IPS-NIHi7 (cell line): ENCODE measurements at regions not wholly inside any gene's neighbourhood (a gene's known extent, or its start where the extent isn't known, plus 50 kb on each side); places are given as distances from the start of the nearest gene placed in this dataset.
"Not testable (repeated sequence)": the region's sequence is repeated elsewhere in the genome, so short reads cannot be mapped to it uniquely, and the experiment has no call there.

ENCODE experiments used
- DNase-seq: peaks from one replicate; pipeline ENCODE4 v3.0.0; 2012; ENCODE audit warnings: mixed read lengths; ENCODE audit errors: extremely low spot score

DNA sequence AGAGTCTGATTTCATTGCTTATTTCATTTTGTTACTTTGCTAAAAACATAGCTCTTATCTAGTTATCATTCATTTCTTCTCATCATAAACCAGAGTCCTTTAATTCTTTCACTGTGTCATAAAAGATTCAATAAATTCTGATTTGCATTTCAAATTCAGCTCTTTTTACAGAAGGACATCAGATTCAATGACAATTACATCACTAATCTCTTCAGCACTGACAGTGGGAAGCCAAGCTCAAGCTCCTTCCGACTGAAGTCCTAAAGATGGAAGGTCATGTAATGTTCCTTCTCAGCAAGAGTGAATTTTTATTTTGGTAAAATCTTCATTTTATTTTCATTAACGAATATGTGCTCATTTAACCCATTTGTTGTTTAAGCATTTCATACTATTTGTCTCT is 530.7 kb upstream of the ADGRL2 start:
- DNase-seq: no peak

DNA sequence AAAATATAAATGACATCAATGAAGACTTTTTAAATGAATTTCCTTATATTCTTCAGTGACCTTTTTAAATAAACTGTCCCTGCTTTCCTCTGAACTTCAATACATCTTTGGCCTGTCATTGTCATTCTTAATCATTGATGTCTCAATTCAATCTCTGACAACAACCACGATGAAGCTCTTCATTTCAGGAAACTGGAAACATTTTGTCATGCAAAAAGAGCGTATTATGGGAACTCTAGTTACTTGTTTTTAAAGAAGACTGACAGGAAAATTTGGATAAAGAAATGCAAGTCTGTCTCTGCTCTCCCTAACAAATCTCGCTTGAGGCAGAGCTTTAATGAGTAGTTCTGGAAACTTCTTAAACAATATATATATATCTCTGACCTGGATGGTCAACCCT is 535.8 kb upstream of the ADGRL2 start:
- DNase-seq: no peak

DNA sequence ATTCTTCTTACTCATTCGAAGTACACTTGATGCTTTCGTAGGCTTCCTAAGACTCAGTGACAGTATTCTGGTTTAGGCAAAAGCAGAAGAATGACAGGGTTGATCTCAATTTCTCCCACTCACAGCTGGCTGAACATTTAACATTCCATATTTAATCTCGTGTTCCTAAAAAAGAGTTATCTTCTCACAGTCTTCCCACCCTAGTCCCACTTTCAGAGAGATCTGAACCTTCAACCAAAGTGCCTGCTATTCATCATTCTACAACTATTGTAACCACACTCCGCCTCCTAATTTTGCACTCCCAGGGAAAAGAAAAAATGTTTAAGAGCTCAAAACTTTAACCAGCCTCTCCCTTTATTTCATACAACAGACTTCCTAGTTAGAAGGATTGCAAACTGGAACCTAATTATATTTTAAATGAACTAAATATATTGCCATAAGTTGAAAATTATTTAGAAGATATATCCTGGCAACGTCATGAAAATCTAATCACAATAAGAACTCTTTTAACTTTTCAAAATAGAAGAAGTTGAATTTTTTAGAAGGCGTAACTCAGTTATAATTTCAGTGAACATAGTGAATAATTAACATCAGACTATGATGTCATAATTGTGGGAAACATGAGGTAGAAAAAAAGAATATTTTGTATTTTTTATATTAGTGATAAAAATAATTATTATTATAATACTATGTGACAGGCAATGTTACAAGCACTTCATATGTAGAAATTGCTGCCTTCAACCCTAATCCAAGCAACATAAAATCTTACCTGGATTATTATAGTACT is 540.9 kb upstream of the ADGRL2 start:
- no peak for DNase-seq

DNA sequence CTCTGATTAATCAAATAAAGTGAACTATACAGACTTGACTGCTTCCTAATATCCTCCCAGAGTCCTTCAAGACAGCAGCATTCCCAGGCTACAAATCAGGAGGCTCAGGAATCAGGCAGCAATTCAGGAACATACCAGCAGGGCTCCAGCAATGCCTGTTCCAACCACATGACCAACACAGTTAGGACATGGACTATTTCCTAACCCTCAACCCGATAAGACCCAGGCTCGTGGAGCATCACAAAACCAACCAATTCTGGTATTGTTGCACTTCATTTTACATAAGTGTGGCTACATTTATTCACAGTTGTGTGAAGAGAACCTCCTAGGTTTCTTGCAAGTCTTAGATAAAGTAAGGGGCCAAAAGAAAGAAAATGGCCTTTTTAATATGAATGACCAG is 546.2 kb upstream of the ADGRL2 start:
- DNase-seq: peak; percentile 46

DNA sequence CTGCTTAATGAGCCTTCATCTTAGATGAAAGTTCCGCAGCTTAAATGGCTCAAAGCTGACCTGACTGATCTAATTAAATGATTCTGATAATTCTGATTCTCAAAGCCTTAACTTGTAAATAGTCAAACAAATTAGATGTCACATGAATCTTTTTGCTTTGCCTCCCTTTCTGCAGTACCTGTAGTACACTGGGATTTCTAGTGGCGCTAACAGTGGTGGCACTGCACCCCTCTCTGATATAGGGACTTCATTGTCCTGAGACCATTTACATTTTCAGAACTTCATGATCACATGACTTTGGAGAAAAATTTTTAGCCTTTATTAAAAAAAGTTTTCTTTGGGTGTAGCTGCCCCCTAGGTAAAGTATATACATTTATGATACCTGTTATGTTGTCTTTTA is 546.7 kb upstream of the ADGRL2 start:
- no peak for DNase-seq

DNA sequence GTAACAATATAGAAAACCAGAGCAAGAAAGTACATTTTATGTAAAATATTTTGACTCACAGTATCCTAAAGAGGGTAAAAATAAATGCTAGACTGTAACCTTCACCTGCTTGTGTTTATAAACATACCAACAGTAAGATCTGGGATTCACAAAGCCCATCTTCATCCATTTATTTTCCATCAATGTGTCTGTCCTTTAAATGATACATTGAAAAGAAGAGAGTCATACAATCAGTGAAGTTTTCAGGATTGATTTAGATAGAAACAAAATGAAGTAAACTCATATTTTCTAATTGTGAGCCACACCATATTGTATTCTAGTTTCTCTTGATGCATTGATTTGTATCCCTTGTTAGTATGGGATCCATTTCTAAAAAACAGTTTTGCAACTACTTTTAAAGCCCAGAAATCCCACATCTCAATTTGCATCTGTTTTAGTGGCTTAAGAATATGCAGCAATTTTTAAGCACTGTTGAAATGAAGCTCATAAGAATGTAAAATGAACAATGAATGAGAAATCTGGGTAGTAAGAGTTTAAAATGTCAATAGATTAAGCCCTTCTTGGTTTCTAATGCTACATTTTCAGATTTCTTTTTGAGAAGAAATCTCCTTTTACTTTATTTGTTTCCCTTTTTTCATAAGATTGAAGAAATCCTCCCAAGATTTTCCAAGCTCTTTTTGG is 548.1 kb upstream of the ADGRL2 start:
- DNase-seq: no peak

DNA sequence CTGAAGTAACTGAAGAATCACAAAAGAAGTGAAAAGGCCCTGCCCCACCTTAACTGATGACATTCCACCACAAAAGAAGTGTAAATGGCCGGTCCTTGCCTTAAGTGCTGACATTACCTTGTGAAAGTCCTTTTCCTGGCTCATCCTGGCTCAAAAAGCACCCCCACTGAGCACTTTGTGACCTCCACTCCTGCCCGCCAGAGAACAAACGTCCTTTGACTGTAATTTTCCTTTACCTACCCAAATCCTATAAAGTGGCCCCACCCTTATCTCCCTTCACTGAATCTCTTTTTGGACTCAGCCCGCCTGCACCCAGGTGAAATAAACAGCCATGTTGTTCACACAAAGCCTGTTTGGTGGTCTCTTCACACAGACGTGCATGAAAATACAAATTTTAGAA is 549.9 kb upstream of the ADGRL2 start:
- DNase-seq: not testable (repeated sequence)

DNA sequence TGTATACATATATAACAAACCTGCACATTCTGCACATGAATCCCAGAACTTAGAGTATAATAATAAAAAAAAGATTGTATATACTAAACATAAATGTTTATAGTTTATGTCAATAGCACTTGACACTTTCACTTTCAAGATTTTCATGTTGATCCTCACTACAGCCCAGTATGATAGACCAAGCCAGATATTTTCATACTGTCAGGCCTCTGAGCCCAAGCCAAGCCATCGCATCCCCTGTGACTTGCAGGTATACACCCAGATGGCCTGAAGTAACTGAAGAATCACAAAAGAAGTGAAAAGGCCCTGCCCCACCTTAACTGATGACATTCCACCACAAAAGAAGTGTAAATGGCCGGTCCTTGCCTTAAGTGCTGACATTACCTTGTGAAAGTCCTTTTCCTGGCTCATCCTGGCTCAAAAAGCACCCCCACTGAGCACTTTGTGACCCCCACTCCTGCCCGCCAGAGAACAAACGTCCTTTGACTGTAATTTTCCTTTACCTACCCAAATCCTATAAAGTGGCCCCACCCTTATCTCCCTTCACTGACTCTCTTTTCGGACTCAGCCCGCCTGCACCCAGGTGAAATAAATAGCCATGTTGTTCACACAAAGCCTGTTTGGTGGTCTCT is 555.5 kb upstream of the ADGRL2 start:
- not testable (repeated sequence) for DNase-seq

DNA sequence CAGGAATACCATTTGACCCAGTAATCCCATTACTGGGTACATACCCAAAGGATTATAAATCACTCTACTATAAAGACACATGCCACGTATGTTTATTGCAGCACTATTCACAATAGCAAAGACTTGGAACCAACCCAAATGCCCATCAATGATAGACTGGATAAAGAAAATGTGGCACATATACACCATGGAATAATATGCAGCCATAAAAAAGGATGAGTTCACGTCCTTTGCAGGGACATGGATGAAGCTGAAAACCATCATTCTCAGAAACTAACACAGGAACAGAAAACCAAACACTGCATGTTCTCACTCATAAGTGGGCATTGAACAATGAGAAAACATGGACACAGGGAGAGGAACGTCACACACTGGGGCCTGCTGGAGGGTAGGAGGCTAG is 556.1 kb upstream of the ADGRL2 start:
- DNase-seq: not testable (repeated sequence)

DNA sequence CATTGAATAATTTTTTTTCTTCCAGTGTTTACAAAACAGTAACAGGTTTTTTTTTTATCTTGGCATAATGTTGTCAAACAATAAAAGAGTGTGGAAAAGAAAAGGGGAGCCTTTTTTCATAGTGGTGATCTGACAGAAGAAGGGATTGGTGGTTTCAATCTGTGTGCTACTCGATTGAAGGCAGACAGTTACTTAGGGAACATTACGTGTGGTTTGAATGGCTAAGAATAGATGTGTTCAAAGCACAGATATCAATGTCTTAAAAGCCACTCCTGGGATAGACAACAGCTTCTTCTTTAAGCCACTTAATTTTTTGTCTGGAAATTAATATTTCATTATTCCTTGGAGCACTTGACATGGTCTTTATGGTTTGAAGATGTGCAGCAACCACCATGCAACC is 558.6 kb upstream of the ADGRL2 start:
- DNase-seq: no peak

DNA sequence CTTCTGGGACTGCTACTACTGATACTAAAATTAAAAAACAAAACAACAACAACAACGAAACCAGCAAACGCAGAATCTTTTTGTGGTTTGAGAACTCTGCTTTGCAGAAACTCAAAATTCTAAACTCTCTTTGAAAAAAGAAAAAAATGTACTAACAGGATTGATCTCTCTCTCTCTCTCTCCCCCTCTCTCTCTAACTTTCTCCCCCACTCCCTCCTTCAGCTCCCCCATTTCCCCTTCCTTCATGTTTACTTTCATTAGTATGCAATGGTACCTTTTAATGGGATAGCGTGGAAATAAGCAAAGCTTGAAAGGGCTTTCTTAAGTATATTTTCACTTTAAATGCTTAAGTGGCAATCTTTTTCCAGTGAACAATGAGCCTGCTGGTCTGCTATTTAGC is 562.6 kb upstream of the ADGRL2 start:
- DNase-seq: no peak

DNA sequence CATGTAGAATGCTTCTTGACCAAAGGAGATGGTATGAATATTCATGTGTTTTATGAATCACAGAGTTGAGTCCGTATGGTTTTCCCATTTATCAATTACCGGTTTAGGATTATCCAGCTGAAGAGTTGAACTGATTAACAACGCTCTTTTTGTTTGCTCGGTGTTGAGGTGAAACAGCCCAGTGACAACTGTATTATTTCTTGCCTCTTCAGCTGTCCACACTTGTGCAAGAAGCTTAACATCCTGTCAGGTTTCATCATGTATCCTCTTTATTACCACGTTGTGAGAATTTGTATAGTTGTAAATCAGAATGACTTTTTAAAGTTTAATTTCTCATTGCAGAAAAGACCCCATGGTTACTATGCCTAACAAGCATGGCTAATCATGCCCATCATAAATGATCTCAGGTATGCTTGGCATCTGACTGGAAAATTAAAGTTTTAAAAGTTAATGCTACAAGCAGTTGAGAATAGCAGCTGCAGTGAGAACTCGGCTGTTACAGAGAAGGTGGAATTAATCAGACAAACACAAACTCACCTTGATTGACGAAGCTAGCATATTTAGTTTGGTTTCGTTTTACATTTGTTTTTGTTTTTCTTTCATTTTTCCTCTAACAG is 563.2 kb upstream of the ADGRL2 start:
- DNase-seq: no peak

DNA sequence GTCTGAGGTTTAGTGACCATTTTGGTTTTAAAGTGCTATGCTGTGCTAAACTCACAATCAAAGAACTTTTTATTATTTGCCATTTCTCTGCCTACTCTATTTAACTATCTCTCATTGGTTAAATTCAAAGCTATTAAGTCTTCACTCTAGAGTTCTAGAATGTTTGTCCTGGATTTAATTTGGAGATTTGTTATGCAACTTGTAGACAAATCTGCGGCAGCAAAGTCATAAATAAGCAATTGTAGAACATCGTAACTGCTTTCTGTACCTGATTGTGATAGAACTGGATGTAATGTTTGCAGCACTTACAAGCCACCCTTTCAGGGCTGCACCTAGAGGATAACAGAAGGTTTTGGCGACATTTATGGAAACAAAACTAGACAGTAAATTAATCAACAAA is 566.5 kb upstream of the ADGRL2 start:
- no peak for DNase-seq

DNA sequence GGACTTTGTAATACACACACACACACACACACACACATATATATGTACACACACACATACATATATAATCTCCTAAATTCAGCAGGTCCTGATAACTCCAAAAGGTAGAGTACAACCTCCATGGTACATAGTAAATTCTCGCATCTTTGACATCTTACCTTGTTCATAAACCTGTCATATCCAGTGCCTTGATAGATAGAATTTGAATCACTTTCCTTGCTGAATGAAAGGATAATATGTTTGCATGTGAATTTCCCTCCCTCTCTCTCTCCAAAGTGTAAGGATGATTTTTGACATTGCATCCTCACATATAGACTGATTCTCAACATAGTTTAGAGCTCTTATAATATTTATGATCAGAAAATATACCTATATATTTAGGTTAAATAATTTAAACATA is 567.1 kb upstream of the ADGRL2 start:
- no peak for DNase-seq

DNA sequence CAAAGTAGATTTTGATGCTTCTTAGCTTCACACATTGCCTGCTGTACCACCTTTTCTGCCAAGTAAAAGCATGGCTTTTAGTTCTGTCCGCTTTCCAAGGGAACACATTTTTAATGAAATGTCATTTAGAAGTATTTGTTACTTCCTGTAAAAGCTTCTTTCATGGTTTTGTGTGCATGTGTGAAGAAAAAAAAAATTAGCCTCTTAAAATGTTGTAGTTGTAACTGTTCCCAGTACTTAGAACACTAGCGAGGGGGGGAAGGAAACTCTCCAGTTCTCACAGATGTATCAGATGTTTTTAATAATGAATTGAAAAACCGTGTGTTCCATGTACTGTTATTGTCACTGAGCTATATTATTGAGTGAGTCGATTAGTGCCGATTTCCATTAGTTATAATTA is 568.3 kb upstream of the ADGRL2 start:
- no peak for DNase-seq

DNA sequence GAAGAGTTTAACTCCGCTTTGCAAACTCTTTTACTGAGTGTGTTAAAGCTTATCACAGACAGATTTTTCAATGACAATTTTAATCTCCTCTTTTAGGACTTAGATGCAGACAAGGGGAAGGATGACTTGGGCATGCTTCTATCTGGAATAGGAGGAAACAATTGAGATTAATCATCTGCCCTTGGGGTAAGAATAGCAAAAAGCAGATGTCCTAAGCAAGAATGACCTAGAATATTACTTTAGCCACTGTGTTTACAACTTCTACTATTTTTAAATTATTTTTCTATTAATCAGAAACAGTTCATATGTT is 569.0 kb upstream of the ADGRL2 start:
- no peak for DNase-seq

DNA sequence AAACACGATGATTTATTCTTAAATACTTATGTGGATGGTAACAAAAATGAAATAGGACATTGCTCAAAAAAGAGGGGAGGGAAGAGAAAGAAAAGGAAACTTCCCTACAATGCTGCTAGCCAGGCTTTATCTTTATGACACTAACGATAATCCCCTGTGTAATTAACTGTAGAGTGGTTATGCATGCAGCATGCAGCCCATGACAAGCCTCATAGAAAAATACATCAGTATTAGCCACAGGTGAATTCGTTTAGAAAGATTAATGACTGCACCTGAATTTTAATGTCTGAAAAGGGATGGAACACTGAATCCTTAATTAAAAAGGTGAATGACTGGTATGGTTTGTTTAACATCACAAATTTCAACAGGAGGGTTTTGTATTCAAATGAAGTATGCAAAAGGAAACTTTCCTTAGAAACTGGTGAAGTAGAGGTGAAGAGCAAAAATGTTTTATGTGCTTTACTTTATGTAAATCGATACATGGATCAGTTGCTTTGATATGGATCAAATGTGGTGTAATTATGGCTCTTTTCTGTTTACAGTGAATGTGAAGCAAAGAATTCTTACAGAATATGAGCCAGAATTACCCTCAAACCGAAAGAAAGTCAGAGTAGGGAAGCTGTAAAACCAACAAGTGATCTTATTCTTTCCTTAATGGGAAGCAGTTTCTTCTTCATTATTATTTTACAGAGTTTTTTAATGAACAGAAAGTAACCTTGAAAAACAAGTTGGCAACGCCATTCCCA is 569.6 kb upstream of the ADGRL2 start:
- DNase-seq: no peak

DNA sequence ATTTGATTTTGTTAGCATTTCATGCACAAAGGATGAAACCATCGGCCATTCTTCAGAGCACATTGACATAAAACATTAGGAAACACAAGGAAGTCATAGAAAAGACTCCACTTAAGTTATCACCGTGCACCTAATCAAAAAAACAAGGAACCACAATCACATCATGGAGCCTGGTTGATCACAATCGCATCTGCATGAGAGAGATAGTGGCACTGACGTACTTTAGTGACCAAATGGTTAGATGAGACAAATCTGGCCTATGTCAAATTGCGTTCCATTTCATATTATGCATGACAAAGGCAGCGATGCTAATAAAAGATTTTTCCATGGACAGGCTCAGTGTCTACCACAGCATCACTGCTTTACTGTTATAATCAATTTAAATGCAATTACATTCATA is 571.8 kb upstream of the ADGRL2 start:
- no peak for DNase-seq

DNA sequence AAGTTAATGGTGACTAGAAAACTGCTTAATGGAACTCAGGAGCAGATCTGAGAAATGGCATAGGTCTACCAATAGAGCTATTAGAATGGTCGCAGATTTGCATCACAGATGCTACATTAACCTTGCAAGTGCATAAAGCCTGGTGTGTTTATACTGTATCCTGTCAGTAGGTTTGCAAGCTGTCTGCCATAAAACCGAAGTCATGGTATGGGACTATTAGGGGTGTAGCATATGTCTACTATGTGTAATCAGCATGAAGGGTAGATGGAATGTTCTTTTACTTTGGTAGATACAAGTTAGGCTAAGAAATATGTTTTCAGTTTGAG is 574.2 kb upstream of the ADGRL2 start:
- DNase-seq: no peak

DNA sequence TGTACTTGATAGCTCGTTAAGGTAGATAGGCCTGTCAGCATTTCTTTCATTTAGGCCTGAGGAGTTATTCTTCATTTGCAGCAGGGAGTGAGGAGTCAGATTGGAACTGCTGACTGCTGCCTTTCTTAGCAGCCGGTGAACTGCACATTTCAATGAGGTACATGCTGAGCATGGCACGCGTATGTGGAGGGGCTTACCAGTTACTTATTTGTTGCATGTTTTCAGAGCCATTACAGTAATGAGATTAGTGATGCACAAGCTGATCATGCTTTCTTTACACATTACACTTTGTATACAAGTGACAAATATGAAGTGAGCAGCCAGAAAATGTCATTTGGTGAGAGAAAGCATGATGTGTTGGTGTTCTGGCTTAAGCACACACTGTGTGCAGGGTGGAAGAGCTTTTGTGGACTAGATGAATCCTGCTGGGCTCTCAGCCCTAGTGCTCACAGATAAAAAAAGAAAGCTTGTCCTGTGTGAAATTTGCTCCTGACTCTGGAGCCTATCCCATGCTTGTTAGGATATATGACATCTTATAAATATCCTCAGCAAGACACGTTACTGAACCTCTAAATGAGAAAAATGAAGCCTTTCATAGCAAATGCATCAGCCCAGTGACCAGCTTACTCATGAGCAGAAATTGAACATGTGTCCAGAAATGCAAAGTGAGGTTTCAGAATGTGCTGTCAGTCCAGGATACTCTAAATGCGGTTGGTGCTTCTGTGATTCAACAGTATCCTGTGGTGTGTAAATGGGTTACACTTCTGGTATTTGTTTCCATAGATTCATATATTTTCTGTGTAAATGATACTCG is 574.7 kb upstream of the ADGRL2 start:
- DNase-seq: no peak

DNA sequence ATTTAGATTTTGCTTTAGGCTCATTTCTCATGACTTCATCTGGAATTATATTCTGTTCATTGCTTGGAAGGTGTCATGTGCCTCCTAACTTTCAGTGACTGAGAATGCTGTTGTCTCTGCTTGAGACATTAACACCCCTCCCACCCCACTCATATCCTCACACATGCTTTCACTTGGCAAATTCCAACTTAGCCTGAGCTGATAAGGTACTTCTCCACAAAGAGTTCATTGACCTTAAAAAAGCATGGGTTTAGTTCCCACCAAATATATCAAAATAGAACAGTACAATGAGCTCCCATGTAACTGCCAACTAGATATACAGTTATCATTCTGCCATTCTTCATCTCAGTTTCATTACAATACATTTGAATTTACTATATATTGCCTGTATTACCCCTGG is 576.5 kb upstream of the ADGRL2 start:
- no peak for DNase-seq
